OCI-LY3 (cell line): ENCODE measurements at regions not wholly inside any gene's neighbourhood (a gene's known extent, or its start where the extent isn't known, plus 50 kb on each side); places are given as distances from the start of the nearest gene placed in this dataset.
"Not testable (repeated sequence)": the region's sequence is repeated elsewhere in the genome, so short reads cannot be mapped to it uniquely, and the experiment has no call there.

Source experiments
- EZH2phosphoT487 ChIP-seq: fragments of 200-600 bp; shearing (Covaris generic); IDR thresholded peaks from 2 replicates; pipeline ENCODE4 v1.6.1; 2018; ENCODE audit warnings: antibody characterized with exemption, mixed run types, low read depth
- TF ChIP-seq, protein P1 (sequence below): fragments of 200-600, 300-600 bp; sonication (generic); IDR thresholded peaks from 2 replicates; pipeline ENCODE4 v1.5.1; 2014; ENCODE audit warnings: antibody characterized with exemption, low read length, low read depth

DNA sequence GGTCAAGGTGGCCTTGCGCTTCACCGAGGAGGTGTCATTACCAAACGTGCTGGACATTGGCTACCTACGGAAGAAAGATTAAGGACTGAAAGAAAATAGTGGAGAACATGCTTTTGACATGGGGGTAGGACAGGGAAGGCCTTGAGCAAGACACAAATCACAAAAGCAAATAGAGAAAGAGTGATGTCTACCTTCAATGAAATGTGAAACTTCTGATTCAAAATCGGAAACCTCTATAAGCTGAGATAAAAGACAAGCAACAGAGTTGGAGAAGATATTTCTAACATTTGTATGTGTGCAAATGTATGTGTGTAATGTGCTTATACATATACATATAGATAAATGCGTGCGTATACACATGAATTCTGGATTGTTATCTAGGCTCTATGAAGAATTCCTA lies 89.5 kb upstream of the PLGLB2 start:
- TF ChIP-seq, protein P1, sequence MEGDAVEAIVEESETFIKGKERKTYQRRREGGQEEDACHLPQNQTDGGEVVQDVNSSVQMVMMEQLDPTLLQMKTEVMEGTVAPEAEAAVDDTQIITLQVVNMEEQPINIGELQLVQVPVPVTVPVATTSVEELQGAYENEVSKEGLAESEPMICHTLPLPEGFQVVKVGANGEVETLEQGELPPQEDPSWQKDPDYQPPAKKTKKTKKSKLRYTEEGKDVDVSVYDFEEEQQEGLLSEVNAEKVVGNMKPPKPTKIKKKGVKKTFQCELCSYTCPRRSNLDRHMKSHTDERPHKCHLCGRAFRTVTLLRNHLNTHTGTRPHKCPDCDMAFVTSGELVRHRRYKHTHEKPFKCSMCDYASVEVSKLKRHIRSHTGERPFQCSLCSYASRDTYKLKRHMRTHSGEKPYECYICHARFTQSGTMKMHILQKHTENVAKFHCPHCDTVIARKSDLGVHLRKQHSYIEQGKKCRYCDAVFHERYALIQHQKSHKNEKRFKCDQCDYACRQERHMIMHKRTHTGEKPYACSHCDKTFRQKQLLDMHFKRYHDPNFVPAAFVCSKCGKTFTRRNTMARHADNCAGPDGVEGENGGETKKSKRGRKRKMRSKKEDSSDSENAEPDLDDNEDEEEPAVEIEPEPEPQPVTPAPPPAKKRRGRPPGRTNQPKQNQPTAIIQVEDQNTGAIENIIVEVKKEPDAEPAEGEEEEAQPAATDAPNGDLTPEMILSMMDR = not testable (repeated sequence)
- TF ChIP-seq EZH2phosphoT487 = not testable (repeated sequence)
